NCI-H1417 treated with DMSO at 0.1 percent for 48 hours (cell line): ENCODE measurements at regions not wholly inside any gene's neighbourhood (a gene's known extent, or its start where the extent isn't known, plus 50 kb on each side); places are given as distances from the start of the nearest gene placed in this dataset.
"Not testable (repeated sequence)": the region's sequence is repeated elsewhere in the genome, so short reads cannot be mapped to it uniquely, and the experiment has no call there.

Experiments used
- DNase-seq: peaks from one replicate; lab custom pipeline; 2025; lab: John Stamatoyannopoulos, UW

DNA sequence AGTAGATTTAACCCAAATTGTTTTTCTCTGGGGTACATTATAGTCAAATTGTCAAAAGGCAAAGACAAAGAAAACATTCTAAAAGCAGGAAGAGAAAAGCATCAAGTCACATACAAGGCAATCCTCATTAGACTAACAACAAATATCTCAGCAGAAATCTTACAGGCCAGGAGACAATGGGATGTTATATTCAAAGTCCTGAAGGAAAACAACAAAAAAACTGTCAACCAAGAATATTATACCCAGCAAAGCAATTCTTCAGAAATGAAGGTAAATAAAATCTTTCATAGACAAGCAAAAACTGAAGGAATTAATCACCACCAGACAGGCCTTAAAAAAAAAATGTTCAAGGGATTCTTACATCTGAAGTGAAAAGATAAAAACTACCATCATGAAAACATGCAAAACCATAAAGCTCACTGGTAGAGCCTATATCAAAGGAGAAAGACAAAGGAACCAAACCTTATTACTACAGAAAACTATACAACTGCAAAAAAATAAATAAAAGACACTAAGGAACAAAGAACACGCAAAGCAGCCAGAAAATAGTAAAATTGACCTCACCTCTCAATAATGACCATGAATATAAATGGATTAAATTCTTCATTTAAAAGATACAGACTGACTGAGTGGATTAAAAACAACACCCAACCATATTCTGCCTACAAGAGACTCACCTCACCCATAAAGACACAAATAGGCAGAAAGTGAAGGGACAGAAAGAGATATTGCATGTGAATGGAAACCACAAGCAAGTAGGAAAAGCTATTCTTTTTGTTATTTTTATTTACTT, 113.8 kb upstream of the ZC3H11B start:
- DNase-seq, result no peak

- no peak for DNase-seq
Observed at GRCh38 chr1:219724440-219724839, 111.5 kb upstream of the ZC3H11B start.

- no peak for DNase-seq
Observed at GRCh38 chr1:219717536-219717935, 104.6 kb upstream of the ZC3H11B start.

- DNase-seq, result no peak
Observed at GRCh38 chr1:219716611-219717114, 103.8 kb upstream of the ZC3H11B start.

DNA sequence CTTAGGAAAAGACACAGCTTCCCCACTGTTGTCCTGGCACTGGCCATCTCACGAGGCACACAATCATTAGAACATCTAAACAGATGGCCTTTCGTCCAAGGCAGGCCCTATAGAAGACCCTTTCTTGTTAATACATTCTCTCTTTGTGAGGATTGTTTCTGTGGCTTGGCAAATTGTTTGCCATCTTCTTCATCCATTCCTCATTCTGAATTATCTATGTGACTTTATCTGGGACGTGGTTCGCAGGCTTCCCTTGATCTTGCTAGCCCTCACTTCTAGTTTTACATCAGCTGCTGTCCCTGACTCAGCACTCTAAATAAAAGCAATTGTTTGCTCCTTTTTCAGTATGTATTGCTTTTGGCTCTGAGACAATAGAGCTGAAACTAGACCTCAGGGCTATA, 101.1 kb upstream of the ZC3H11B start:
- DNase-seq, result no peak

DNA sequence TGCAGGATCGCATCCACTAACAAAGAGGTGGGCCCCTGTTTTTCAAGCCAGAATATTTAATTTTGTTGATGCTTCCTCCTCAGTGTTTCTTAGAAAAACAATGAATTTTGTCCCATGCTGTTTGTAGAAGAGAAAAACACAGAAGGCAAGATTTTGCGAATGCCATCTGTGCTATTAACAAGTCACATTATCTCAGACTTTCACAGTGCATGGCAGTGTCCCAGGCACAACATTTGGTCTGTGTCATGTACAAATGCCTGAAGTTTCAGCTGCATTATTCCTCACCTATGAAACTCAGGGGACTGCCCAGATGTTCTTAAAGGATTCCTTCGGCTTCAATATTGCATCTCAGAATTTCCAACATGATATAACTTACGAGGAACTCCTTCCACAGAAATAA, 99.6 kb upstream of the ZC3H11B start:
- DNase-seq, result no peak

DNA sequence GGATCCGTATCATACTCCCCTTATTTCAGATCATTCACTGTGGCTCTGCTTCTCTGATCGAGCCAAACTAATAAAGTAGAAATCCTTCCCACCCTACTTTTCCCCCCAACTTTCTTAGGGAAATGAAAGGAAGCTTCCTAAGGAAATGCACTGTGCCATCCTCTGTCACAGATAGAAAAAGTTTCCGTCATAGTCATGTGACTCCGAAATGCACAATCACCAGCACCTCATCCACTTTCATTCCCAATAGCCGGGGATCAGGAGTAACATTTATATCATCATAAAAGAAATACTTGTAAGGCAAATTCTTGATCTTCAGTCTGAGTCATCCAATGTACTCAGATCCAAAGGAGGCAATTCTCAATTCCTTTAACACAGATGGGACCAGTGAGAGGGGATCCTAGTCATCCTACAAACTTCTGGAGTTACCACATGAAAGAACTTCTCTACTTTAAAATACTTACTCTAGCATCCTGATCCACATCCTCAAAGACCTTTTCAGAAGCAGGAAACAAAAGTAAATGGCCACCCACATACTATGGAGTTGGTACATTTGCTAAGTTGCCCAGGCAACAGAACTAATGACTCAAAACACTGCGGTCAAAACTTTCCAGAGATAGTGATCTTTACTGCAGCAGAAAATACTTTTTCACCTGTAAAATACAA, 97.8 kb upstream of the ZC3H11B start:
- no peak for DNase-seq

DNA sequence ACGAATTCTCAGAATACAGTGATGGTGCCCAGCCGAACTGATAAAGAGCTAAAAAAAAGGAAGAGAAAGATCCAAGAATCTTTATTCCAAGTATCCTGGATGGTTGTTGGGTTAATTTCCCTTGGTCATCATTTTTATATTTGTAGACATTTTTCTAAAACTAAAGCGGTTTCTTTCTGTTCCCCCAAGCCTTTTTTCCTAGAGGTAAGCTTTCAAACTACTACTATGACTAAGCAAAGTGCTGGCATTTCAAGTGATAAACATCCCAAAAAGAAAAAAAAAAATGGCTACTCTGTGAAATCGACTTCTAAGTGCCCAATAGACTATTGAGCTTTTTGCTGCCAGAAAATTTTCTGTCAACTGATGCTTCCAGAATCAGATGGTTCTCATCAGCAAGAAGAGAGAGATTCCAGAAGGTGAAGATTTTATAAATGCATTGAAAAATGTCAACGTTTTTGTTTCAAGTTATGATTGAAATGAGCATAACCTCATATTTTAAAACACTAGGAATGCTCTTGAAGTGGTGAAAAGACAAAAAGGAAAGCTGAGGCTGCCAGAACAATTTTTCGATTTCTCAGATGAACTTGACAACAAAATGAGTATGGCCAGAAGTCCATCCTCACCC, 96.1 kb upstream of the ZC3H11B start:
- no peak for DNase-seq

GRCh38 chr1:219707885-219708284, 95.0 kb upstream of the ZC3H11B start:
- DNase-seq, result not testable (repeated sequence)

GRCh38 chr1:219704331-219704730, 91.4 kb upstream of the ZC3H11B start:
- not testable (repeated sequence) for DNase-seq

DNA sequence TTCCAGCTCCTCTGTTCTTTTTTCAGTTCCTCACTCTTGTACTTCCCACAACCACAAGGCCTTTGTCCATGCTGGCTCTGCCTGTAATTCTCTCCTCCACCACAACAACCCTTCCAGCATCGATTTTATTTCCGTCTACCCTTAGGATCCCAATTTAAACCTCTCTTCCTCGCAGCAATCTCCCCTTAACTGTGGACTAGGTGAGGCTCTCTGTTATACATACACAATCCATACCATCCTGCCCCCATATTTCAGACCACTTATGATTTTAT, 90.4 kb upstream of the ZC3H11B start:
- DNase-seq, result no peak

GRCh38 chr1:219701476-219701875, 88.6 kb upstream of the ZC3H11B start:
- DNase-seq, result no peak

GRCh38 chr1:219699870-219700269, 87.0 kb upstream of the ZC3H11B start:
- no peak for DNase-seq

DNA sequence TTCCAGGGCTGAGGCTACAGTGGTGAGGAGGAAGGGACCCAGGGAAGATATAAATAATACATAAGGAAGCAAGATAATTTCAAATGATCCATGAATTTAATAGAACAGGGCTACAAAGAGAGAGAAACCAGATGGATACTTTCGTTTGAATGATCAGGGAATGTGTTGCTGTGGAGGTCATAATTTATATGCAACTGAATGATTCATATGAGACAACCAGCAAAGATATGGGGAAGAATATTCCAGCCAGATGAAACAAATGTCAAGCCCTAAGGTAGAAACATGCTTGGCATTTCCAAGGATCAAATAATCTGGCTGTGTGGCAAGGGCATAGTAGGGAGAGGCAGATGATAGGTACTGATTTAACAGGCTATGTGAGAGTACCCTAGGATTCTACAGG, 84.8 kb upstream of the ZC3H11B start:
- DNase-seq, result no peak

DNA sequence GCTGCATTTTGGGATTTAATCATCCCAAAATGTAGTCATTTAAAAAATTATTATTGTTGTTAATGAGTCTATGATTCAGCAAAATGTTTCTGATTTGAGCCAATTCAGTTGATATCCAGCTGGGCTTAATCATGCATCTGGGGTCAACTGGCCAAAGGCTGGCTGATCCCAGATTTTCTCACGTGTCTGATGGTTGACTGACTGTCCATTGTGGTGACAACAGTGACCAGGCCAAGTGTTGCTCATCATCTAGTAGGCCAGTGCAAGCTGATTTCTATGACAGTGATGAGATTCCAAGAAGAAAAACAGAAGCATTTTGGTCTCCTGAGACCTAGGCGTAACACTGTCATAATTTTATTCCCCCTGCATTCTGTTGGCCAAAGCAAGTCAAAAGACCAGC, 80.1 kb upstream of the ZC3H11B start:
- no peak for DNase-seq

DNA sequence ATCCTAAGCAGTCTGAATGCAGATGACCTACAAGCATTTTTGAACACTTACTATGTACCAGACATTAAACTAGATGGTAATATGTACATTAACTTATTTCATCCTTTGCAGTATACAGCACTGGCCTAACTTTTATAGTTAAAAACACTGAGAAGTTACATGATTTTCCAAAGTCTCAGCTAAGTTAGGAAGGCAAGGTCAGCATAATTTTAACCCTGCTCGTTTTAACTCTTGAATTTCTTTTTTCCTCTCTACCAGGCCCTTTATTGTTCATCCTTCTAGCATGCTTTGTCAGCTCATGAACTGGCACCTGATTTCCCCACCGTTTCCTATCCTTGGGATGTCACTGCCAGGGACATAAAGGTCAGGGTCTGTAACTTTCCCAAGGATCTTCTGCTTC, 76.9 kb upstream of the ZC3H11B start:
- no peak for DNase-seq

DNA sequence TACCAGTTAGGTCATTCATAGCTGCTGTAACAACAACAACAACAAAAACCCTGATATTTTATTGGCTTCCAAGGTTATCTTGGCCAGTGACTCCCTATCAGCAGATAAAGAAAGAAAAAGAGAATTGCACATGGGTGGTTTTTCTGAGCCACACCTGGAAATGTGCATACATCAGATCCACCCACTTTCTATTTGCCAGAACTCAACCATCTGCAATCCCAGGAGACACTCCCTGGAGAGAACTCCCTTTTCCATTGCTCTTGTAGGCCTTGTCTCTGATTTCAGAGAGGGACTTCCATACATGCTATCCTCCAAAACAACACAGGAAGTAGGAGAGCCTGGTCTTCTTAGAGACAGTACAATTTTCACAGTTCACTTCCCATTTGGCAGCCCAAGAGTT, 74.9 kb upstream of the ZC3H11B start:
- no peak for DNase-seq

- no peak for DNase-seq
Observed at GRCh38 chr1:219686171-219686570, 73.3 kb upstream of the ZC3H11B start.

DNA sequence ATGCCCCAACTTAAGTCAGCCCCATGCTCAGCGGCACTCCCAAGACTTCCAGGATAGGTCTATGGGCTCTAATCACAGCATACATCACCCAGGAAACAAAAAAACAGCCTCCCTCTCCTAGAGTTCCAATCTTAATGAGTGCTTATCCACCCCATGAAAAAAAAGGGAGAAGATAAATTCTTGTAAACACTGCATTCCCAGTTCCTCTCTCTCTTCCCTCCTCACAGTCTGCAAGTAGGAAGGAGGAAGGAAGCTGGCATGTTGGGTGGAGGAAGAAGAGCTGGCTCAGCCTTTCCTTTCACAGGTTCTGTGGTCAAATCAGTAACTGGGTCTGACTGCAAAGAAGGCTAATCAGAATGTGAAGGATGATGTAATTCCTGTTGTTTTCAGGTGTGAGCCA, 69.9 kb upstream of the ZC3H11B start:
- DNase-seq, result no peak

- DNase-seq, result no peak
Observed at GRCh38 chr1:219681876-219682275, 69.0 kb upstream of the ZC3H11B start.

GRCh38 chr1:219676012-219676765, 63.3 kb upstream of the ZC3H11B start:
- no peak for DNase-seq

DNA sequence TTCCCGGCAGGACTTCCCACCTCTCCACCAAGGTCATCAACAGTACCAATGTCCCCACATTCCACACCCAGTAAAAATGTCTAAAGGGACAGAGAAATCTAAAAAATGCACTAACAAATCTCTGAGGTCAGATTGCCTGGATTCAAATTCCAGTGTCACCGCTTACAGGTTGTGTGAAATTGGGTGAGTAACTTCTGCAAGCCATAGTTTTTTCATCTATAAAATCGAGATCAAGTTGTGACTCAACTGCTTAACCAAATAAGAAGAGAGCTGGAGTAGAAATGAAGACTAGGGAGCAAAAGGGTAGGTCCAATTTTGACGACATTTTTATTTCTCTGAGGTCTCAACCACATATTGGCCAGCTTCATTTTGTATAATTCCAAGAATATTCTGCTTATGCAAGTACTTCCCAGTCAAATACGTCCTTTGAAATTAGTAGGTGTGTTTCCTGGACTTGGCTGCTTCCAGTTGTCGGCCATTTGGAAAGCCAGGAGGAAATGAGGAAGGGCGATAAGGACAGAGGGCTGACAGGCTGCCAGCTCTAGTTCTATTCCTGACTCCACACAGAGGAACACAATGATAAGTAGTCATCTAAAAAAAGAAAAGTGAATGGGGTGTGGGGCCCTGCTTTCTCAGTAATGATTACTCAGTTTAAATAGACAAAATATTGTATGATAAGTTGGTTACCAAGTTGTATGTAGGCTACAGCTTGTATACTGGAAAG, 57.7 kb upstream of the ZC3H11B start:
- no peak for DNase-seq
